HCT116 (cell line): ENCODE measurements at regions not wholly inside any gene's neighbourhood (a gene's known extent, or its start where the extent isn't known, plus 50 kb on each side); places are given as distances from the start of the nearest gene placed in this dataset.

Source experiments
- ATAC-seq: fragments of 200-7000 bp; cut with Tn5 transposase; 2 replicates; pipeline ENCODE4 v1.9.1; 2020; ENCODE audit warnings: mild to moderate bottlenecking, moderate library complexity
- BruUV-seq: library from RNA; stranded (reverse); fragments of 400-500 nt; replicated peaks from 2 replicates; lab custom pipeline; 2021; lab: Mats Ljungman, UMichigan
- CTCF ChIA-PET: fragments of 300-600 bp; sonication (Branson Sonifier 250); formaldehyde crosslinking; loops from one replicate; lab custom pipeline; 2021; ENCODE audit warnings: antibody characterized with exemption; lab: Charles Lee
- POLR2A ChIA-PET: fragments of 300-600, 350-600 bp; sonication (Branson Sonifier 250); formaldehyde crosslinking; loops from one replicate; lab custom pipeline; 2021; ENCODE audit warnings: antibody characterized with exemption; lab: Charles Lee
- RAD21 ChIA-PET, 2 experiments: fragments of 300-600 bp; sonication (Branson Sonifier 250); formaldehyde crosslinking; loops; one replicate each; lab custom pipeline; 2023; ENCODE audit warnings: low total read pairs in 2 of 2; ENCODE audit not compliant: uncharacterized antibody in 2 of 2, unreplicated experiment in 2 of 2, low non-redundant PET in 1 of 2; lab: Charles Lee
- DNase-seq: peaks from one replicate; pipeline ENCODE4 v3.0.0-alpha.2; 2010; ENCODE audit warnings: low read depth, low spot score
- H2AFZ ChIP-seq: fragments of 200-600 bp; shearing (Covaris generic), sonication (generic); 2 replicates; pipeline ENCODE4 v1.6.1; 2017; ENCODE audit warnings: low read depth, mixed run types, mixed read lengths, antibody characterized with exemption, low read length; ENCODE audit not compliant: poor library complexity, severe bottlenecking
- H3K27ac ChIP-seq: 2 replicates; pipeline ENCODE4 v1.5.1; 2012; ENCODE audit warnings: low read depth, low read length
- H3K27me3 ChIP-seq: fragments of 200-600 bp; sonication (generic); 2 replicates; pipeline ENCODE4 v1.6.1; 2016; ENCODE audit warnings: mixed run types, low read length, mixed read lengths; ENCODE audit not compliant: insufficient read depth
- H3K36me3 ChIP-seq, 2 experiments: fragments of 200-500 bp in 1 of 2; fragments of 200-600 bp in 1 of 2; sonication (Bioruptor generic) in 1 of 2; sonication (generic) in 1 of 2; 2 replicates each; pipeline versions ENCODE4 v1.5.1 to v1.6.1; 2014 to 2016; ENCODE audit warnings: low read length in 2 of 2, inconsistent platforms in 1 of 2, mixed read lengths in 1 of 2, mixed run types in 1 of 2; ENCODE audit not compliant: insufficient read depth in 2 of 2, control insufficient read depth in 1 of 2
- H3K4me1 ChIP-seq, 2 experiments: fragments of 200-600 bp in 1 of 2; sonication (generic) in 1 of 2; 2 replicates each; pipeline versions ENCODE4 v1.5.1 to v1.6.1; 2012 to 2017; ENCODE audit warnings: low read length in 2 of 2, inconsistent platforms in 1 of 2, mild to moderate bottlenecking in 1 of 2, mixed read lengths in 1 of 2, mixed run types in 1 of 2, moderate library complexity in 1 of 2; ENCODE audit not compliant: insufficient read depth in 2 of 2, control insufficient read depth in 1 of 2
- H3K4me2 ChIP-seq: fragments of 200-600 bp; sonication (generic); 2 replicates; pipeline ENCODE4 v1.6.1; 2017; ENCODE audit warnings: mixed run types, low read length, mixed read lengths
- H3K4me3 ChIP-seq, 2 experiments: fragments of 200-600 bp in 1 of 2; sonication (generic) in 1 of 2; replicated peaks in 1 of 2; 2 replicates each; pipeline ENCODE4 v1.5.1; 2011 to 2016; ENCODE audit warnings: low read length in 2 of 2, control low read depth in 1 of 2, low read depth in 1 of 2, mild to moderate bottlenecking in 1 of 2, mixed read lengths in 1 of 2, mixed run types in 1 of 2
- H3K79me2 ChIP-seq: fragments of 200-600 bp; sonication (generic); 2 replicates; pipeline ENCODE4 v1.6.1; 2017; ENCODE audit warnings: mild to moderate bottlenecking, mixed run types, low read length, moderate library complexity, mixed read lengths; ENCODE audit not compliant: insufficient read depth
- H3K9ac ChIP-seq: fragments of 200-600 bp; sonication (generic); 2 replicates; pipeline ENCODE4 v1.6.1; 2016; ENCODE audit warnings: low read length, mixed read lengths
- H3K9me2 ChIP-seq: fragments of 200-600 bp; sonication (generic), shearing (Covaris generic); 2 replicates; pipeline ENCODE4 v1.6.1; 2017; ENCODE audit warnings: mixed run types, mild to moderate bottlenecking, moderate library complexity; ENCODE audit not compliant: insufficient read depth
- H3K9me3 ChIP-seq, 2 experiments: fragments of 200-500 bp in 1 of 2; fragments of 200-600 bp in 1 of 2; sonication (Bioruptor generic) in 1 of 2; sonication (generic) in 1 of 2; 2 replicates each; pipeline ENCODE4 v1.6.1; 2014 to 2017; ENCODE audit warnings: low read length in 2 of 2, mixed read lengths in 2 of 2, inconsistent platforms in 1 of 2, low read depth in 1 of 2, mild to moderate bottlenecking in 1 of 2, mixed run types in 1 of 2, moderate library complexity in 1 of 2; ENCODE audit not compliant: control insufficient read depth in 1 of 2, insufficient read depth in 1 of 2
- H4K20me1 ChIP-seq: fragments of 200-600 bp; sonication (generic), shearing (Covaris generic); 2 replicates; pipeline ENCODE4 v1.6.1; 2017; ENCODE audit warnings: mixed run types, mild to moderate bottlenecking, moderate library complexity; ENCODE audit not compliant: insufficient read depth
- CBX3 ChIP-seq: IDR thresholded peaks from 2 replicates; pipeline ENCODE4 v1.6.1; 2012; ENCODE audit warnings: low read depth
- ELF1 ChIP-seq: IDR thresholded peaks from 2 replicates; pipeline ENCODE4 v1.6.1; 2012; ENCODE audit warnings: low read depth, borderline replicate concordance
- MAX ChIP-seq: IDR thresholded peaks from 2 replicates; pipeline ENCODE4 v1.6.1; 2012
- POLR2A ChIP-seq: IDR thresholded peaks from 2 replicates; pipeline ENCODE4 v1.7.0; 2011; ENCODE audit warnings: borderline replicate concordance; ENCODE audit not compliant: insufficient read depth, insufficient read length; ENCODE audit errors: extremely low read depth
- POLR2AphosphoS5 ChIP-seq: IDR thresholded peaks from 2 replicates; pipeline ENCODE4 v1.6.1; 2011; ENCODE audit warnings: mild to moderate bottlenecking, low read depth, low read length, moderate library complexity
- REST ChIP-seq: IDR thresholded peaks from 2 replicates; pipeline ENCODE4 v1.6.1; 2012; ENCODE audit warnings: low read depth
- YY1 ChIP-seq: IDR thresholded peaks from 2 replicates; pipeline ENCODE4 v1.6.1; 2011; ENCODE audit warnings: low read length, low read depth, moderate library complexity, mild to moderate bottlenecking; ENCODE audit not compliant: insufficient replicate concordance; ENCODE audit errors: extremely low read depth
- ZBTB33 ChIP-seq: IDR thresholded peaks from 2 replicates; pipeline ENCODE4 v1.6.1; 2011; ENCODE audit warnings: mild to moderate bottlenecking, low read length, moderate library complexity; ENCODE audit not compliant: insufficient replicate concordance; ENCODE audit errors: extremely low read depth
- ZFX ChIP-seq: fragments of 450-650 bp; IDR thresholded peaks from 2 replicates; pipeline ENCODE4 v1.6.1; 2017
- intact Hi-C: fragments of 100-400 bp; cut with micrococcal nuclease; formaldehyde crosslinking; loops from 2 replicates; pipeline ENCODE4 v1.10.0; 2022

DNA sequence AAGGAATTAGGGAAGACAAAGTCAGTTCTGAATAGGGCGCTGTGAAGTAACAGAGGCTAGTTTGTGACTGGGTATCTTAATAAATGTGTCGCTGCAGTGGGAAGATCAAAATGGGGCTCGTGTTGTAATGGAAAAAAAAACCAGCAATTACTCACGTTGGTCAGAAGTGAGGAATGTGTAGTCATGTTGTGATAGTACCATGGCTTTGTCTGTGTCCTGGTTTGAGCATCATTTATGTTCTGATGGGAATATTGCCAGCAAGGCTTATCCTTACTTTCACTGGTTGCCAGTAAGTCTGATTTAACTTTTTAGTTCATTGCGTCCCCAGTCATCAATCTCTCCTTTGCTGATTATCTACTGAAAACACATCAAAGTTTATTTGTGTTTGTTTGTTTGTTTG is 467.6 kb downstream of the NYAP2 start:
- Histone ChIP-seq H2AFZ (no peak overlapping the region), H3K4me3 (no peak overlapping the region), H3K36me3 (no peaks in the 10 kb centered on the region; a peak in 1 of 4 replicates), H3K4me1 (no peaks in the 10 kb centered on the region), H3K27ac (no peak overlapping the region), H3K27me3 (no peaks in the 10 kb centered on the region), H3K79me2 (no peaks in the 10 kb centered on the region), H3K9ac (no peak overlapping the region), H4K20me1 (no peaks in the 10 kb centered on the region), H3K9me2 (no peaks in the 10 kb centered on the region), H3K4me2 (no peak overlapping the region), H3K9me3 (no peaks in the 10 kb centered on the region)
- no peak for TF ChIP-seq POLR2A
- TF ChIP-seq CBX3 = no peak
- TF ChIP-seq YY1 = no peak
- no peak for TF ChIP-seq ZBTB33
- TF ChIP-seq MAX = no peak
- no peak for TF ChIP-seq ELF1
- TF ChIP-seq REST = no peak
- no peak for TF ChIP-seq ZFX
- TF ChIP-seq POLR2AphosphoS5 = no peak
- DNase-seq (no peak), ATAC-seq (no peak)
- RAD21 ChIA-PET = no interaction called here
- intact Hi-C loops = no loop called here
- POLR2A ChIA-PET = no interaction called here
- BruUV-seq = no TSS peak
- CTCF ChIA-PET = no interaction called here
